Embryonic facial prominence (tissue), 1 donor: ENCODE measurements at regions not wholly inside any gene's neighbourhood (a gene's known extent, or its start where the extent isn't known, plus 50 kb on each side); places are given as distances from the start of the nearest gene placed in this dataset.
"Not testable (repeated sequence)": the region's sequence is repeated elsewhere in the genome, so short reads cannot be mapped to it uniquely, and the experiment has no call there.

Experiments
- DNase-seq: peaks from one replicate; pipeline ENCODE4 v3.0.0-alpha.2; 2016; ENCODE audit errors: extremely low spot score

DNA sequence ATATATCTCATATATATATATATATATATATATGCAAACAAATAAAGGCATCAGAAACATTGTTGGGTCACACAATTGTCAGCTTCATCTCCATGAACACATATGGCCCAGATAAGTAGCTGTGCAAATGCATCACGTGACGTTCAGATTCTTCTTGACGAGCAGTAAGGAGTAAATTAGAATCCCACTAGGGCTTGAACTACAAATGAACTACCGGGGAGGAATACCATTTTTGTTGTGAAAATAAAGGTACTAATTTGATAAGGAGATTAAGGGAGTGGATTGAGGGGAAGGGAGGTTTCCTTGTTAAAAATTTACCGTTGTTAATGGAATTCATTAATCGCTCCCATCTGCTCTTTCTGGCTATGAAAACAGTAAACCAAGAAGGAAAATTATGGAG is 186.5 kb upstream of the COPS8 start:
- no peak for DNase-seq

DNA sequence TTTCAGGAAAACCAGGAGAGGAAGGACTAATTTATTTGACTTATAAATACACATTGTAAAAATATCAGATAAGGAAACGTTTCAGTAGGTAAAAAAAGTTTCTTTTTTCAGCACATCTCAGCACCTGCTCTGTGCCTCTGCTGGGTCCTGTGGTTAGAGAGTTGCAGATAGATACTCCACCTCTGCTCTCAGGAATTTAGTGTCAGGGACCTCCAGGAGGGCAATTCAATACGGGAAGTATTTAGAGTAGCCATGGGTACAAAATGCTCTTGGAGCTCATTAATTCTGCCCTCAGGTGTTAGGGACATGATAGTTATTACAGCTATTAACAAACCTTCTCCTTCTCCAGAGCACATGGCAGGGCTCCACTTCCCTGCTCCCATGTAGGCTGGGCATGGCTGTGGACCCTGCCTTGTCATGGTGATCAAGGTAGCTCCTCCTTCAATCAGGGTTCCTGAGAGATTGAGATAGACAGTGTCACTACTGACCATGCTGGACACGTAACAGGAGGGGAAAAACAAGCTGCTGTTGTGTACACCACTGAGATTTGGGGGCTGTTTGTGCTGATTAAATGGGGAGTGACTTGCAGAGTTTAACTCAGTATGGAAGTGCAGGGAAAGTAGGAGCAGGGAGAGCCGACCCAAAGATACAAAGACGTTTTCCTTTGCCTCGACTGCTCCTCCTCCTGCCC is 185.6 kb upstream of the COPS8 start:
- no peak for DNase-seq

DNA sequence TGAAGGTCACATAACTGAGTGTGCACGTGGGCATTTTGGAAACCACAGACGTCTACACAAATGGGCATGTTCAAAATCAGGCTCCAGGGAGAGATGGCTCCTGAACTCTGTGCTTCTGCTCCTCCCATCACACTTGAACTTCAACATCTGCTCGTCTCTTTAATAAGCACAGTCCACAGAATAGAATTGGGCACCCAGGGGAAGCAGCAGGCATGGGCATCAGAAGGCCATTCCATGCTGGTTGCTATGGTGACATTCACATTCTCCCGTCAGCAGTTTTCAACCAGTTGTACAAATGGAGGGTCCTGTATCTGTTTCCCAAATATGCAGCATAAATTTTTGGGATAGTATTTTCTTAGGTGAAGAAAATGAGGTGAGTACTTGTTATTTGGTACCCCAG is 183.7 kb upstream of the COPS8 start:
- DNase-seq: no peak

DNA sequence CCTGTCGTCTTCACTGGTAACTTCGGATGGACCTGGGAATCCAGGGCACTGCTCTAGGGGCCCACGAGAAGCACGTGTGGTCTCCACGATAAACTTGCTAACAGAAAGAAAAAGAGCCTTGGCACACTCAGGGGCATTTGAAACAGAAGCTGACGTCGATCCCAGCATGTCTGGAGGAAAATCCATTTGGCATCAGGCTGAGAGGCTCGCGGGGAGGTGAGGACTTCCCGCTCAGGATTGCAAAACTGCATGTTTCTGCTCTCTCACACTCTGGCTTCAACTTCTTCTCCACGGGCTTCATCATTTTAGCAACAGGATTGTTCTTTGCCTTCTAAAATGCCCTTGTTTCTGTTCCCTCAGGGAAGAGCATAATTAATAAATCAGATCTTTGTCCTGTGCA is 181.7 kb upstream of the COPS8 start:
- DNase-seq: no peak

DNA sequence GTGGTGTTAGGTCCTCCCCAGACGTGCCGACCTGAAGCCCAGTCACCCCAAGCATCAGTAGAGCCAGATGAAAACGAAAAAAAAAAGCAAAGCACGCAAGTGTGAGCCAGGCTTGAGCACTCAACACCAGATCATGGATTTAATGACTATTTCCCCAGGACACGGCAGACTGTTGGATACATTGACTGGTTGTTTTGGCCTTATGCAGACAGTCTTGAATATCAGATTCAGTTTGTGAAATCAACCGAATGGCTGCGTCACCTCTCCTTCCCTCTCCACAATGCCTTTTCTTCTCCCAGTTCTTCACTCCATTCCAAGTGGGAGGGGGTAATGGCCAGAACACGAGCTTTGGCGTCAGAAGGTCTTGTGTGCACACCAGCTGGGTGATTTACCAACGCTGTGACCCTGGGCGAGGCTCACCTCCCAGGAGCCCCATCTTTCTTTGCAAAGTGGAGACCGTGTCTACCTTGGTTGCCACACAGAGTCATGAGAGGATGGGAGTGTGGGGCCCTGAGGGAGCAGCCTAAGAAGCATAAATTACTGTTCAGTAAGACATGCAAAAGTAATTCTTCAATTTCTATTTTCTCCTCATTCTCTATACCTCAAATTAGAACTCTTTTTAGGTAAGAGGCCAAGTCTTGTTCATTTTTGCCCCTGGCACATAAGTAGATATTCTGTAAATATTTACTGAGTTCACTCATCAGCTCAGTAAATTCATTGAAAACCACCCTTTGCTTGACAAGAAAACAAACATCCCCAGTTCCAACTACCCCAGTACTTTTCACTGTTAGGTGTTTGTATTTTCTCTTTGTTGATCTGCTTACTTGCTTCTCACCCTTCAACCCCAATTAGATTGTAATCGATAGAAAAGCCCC is 181.1 kb upstream of the COPS8 start:
- DNase-seq: no peak

DNA sequence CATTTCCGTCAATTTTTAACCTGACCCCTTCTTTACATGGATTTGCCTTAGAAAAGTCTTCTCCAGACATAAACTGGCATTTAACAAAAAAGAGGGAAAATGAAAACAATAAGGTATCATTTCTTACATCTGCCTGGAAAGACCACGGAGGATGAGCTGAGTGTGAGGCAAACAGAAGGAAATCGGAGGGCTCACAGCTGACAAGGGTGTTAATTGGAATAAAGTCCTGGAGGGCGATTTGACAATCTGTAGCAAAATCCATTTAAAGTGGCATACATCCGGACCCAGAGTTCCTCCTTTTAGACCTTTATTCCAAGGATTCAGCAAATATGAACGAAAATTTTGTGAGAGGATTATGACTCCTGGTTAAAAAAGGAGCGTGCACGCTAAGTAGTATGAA is 179.7 kb upstream of the COPS8 start:
- no peak for DNase-seq

DNA sequence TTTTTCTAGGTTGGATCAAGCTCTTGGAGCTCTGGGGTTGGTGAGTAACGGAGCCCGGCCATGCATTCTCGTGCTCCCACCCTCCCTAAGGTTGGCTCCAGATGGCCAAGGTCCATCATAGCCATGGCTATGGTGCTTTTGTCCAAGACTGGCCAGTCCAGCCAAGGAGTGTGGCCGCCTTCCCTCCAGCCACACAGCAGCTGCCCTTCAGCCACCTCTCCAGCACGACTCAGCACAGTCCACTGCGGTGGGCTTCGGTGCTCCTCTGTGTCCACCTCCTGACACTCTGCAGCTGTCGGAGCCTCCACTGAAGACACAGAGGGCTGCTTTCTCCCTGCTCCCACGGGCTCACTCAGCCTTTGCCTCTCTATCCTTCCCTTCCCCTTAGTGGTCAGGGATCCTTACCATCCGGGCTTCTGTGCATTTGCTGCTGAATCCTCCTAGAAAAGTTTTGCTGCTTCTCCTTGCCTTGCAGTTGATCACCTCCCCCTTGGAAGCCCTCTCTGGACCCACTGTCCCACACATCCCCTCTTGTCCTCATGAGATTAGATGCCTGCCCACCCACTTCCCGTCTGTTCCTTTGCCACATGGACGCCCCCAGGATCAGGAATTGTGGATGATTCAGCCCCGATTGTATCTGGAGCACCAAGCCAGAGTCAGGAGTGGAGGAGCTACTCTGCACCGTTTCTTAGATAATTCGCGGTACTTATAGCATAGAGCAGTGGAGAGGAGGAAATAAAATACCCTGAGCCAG is 177.1 kb upstream of the COPS8 start:
- no peak for DNase-seq

DNA sequence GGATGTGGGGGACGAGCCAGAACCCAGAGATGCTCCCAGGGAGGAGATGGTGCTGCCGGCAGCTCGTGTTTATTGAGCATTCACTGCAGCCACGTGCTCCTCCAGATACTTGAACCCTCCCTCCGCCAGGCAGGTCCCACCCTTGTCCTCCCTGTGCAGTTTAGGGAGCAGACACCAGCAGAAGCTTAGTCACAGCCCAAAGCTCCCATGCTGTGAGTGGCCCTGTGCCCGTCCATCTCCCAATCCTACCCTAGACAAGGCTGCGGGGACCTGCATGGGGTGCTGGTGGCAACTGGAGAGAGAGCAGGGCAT is 176.5 kb upstream of the COPS8 start:
- DNase-seq: no peak

DNA sequence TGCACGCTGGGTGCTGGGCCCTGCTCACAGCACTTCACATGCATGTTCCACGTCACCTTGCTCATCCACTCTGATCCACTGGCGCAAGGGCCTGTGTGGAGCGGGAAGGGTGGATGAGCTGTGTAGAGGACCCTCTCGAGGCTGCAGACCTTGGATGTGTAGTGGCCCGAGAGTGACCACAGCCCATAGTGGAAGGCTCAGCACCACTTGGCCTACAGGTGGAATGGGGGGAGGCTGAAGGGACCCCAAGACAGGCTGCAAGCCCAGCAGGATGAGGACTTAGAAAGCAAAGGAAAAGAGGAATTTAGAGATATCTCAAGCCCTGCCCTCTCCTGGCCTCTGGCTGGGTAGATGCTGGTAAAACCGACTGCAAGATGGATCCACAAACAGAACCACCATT is 175.9 kb upstream of the COPS8 start:
- no peak for DNase-seq

DNA sequence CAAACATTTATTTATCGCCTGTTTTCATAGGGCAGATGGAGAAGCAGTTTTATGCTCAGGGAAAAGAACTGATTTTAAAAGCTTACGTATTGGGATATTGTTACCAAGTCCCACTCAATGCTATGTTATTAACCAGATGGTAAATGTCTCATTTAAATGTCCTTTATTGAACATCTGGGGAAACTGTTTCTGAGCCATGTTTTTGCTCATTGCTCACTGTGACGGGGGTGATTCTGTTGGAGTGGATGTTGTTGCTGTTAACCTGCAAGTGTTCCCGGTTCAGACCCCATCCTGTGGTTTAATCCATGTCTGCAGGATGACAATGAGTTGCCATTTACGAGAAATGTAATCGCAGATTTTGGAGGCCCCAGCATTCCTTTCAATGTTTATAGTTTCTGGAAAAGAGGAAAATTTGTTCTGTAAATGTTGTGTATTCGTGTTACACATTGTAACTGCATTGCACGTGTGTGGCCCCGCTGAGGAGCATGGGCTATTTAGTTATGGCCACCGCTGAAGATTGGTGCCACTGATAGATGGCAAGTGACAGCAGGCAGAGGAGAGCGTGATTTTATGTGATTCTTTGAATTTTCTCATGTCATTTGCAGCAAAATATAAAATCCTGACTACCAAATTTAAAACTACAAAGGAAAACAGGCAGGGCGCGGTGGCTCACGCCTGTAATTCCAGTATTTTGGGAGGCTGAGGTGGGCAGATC is 174.8 kb upstream of the COPS8 start:
- no peak for DNase-seq

DNA sequence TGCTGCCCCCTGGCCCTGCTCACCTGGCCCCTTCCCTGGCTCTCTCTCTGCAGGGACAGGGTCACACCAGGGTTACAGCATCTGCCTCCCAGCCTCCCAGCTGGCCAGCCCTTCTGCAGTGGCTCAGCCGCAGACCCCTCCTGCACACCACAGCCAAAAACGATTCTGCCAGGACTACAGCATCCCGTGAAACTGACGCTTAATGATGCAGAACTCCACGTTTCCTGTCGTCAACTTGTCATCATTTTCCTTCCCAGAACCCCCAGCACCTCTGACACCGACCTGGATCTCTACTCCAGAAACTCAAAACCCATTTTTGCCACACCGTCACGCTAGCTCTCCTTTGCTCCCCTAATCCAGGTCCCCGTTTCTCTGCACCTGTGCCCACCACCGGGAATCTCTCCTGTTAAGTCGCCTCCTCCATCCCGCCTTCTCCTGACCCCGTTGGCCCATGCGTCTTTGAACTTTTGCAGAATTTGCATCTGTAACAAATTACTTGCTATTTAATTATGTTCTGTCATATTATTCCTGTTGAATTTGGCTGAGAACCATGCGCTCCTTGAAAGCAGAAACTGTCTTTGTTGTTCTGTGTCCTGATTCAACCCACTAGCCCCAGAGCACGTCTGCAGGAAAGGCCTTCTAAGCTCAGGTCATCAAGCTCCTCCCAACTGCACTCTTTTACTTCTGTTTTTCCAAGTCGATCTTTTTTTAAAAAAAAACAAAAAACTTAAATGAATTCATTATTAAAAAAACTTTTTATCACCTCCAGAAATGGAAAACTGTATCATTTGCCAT is 173.2 kb upstream of the COPS8 start:
- DNase-seq: no peak

DNA sequence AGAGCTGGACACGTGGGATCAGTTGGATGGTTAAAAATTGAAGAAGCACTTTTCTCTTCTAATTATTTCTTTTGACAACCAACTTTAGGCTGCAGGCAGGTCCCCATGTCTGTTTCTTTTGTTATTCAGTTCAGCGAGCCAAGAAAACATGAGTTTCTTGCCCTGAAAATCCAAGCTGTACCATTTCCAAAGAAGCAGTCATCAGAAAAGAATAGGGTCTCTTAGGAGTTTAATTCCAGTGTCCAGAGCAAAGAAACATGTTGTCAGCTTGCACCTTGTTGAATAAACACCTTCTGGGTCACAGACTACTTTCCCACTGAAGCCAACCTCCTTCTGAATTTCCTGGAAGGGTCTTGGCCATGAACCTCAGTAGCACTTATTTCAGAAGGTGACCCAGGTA is 170.5 kb upstream of the COPS8 start:
- DNase-seq: no peak

DNA sequence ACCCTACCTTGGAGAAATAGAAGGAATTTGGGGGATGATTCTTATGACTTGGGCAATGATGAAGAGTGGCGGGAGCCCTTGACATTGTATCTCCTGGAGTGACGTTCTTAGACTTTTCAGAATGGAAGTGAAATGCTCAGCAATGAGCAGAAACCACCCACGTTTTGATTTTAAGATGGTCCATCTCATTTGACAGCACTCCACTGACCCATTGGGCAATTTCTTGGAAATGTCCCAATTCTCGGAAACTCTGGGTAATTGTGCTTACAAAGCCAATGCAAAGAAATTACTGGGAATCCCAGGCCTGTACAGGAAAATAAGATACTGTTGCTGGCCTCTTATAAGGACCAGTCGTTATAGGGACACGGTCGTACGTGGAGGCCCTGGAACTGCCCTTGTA is 170.0 kb upstream of the COPS8 start:
- no peak for DNase-seq

DNA sequence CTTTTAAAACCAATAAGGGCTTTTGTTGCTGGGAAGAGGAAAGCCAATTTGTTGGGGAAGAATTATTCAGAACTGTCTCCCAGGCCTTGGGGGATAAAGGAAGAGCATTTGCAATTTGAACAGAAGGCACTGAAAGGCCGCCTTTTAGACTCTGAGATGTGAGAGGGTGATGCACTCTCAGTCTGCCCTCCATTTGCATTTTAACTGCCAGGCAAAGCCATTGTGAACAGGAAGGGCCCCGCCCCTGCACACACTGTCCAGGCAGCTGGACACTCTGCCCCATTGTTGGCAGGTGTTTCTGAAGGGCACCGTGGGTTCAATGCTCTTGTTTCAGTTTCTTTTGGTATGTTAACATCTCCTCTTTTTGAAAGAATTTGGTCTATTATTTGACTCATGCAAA is 169.5 kb upstream of the COPS8 start:
- DNase-seq: no peak

DNA sequence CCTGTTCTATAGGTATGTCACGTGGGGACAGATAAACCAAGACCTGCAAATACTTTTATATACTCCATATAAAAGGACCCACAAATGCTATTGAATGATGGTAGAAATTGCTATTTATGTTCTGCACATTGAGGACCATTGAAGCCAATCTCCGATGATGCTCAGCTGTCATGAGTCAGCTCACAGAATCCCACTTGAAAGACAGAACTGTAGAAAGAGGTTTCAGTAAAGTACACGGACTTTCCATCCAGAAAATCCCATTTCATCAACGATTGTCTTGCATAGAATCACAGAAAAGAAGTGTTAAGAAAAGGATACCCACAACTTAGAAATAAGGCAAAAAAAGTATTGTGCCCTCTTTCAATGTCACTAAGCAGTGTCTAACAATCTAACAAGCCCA is 169.0 kb upstream of the COPS8 start:
- DNase-seq: no peak

DNA sequence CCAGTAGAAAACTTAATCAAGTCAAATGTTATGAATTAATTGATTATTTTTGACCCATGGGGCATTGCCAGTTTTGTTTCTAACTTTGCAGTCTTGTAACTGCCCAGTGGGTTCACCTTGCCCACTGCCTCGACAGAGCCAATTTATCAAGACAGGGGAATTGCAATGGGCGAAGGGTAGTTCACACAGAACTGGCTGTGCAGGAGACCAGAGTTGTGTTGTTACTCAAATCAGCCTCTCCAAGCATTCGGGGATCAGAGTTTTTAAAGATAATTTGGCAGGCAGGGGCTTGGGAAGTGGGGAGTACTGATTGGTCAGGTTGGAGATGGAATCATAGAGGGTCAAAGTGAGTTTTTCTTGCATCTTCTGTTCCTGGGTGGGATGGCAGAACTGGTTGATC is 168.5 kb upstream of the COPS8 start:
- no peak for DNase-seq

DNA sequence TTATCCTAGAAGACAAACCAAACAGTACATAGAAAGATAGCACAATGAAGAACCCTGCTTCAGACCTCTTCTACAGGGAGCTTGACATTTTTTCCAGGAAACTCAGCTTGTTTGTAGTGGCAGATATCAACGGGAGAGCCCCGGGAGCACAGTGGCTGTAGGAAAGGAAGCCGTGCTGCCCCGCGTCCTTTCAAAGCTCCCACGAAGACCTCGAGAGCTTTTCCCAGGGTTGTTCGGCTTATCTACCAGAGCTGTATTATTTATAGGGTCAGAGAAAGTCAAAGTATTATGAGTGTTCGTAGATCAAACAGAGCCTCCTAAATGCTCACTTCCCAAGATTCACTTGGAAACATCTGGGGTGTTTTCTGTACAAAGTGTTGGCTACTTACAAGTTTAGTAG is 167.1 kb upstream of the COPS8 start:
- no peak for DNase-seq

DNA sequence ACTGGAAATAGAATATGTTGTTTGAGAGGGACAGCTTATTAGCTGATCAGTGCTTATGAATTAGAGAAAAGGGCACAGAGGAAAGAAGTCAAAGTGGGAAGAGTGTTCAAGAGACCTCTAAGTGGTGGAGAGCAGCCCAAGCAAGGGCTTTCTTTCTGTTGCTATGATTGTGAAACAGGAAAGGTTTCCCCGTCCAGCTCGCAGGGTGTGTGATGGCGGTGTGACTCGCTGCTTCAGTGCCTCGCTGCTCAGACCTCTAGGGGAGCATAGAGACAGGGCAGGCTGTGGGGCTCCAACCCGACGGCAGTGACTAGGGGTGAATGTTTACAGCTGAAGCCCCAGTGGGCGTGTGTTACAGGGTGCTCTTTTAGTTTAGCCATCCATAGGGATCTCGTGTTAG is 166.5 kb upstream of the COPS8 start:
- DNase-seq: no peak

DNA sequence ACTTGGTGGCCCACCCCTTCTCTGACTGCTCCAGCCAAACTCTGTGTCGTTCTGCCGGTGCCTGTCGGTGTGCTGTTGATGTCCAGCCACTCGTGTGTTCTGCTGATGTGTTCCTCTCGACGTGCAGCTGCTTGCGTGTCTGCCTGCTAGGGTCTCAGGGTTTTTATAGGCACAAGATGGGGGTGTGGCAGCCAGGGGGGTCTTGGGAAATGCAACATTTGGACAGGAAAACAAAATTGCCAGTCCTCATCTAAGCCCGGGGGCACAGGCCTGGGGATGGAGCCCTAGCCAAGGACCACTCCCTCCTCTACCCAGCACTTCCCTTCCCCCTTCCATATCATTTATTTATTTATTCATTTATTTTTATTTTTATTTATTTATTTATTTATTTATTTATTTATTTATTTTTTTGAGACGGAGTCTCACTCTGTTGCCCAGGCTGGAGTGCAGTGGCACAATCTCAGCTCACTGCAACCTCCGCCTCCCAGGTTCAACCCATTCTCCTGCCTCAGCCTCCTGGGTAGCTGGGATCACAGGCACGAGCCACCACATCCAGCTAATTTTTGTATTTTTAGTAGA is 165.8 kb upstream of the COPS8 start:
- not testable (repeated sequence) for DNase-seq

DNA sequence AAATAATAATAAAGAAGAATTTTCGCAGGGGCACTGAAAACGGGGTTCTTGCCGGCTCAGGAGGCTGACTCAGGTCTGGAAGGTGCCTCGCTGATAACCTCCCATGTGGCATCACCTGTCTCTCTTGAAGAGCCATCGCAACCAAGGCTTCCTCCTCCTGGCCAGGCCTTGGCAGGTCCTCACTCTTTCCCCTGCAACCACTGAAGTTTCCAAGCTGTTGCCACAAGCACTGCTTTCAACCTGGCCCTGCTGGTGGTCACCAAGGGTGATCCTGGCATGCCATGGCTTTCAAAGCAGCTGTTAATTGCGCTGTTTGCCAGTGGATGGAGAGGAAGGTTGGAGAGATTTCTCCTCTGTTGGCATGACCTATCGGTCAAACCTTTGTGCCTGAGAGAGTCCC is 163.6 kb upstream of the COPS8 start:
- DNase-seq: no peak

DNA sequence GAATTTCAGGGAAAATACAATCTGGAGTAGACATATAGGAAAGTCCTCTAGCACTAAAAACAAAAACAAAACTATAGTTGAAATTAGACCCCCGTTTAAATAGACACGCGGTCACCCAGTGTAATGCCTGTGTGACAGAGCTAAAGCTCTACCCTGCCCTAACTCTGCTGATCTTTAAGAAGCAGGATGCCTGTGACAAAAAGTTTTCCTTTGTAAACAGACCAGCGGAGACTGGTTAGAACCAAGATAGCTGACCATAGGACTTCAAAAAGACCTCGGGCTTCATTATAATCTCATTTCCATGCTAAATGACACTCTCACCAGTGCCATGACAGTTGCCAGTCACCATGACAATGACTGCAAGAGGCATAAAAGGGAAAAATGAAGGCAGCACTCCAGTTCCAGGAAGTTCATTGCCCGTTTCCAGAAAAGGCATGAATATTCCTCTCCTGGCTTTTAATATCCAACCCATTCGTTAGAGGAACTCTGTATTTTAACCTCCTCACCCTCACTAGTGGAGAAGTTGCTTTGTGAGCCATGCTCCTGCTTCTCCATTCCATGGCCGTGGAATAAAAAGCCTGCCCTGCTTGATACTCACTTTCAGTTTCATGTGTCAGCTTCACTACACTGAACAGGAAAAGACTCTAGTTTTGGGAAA is 157.2 kb upstream of the COPS8 start:
- DNase-seq: no peak
